GM20000 (cell line): ENCODE measurements at regions not wholly inside any gene's neighbourhood (a gene's known extent, or its start where the extent isn't known, plus 50 kb on each side); places are given as distances from the start of the nearest gene placed in this dataset.

Experiments used
- DNase-seq: peaks from one replicate; pipeline ENCODE4 v3.0.0; 2012; ENCODE audit warnings: low spot score
- TF ChIP-seq, protein P1 (sequence below): IDR thresholded peaks from 2 replicates; pipeline ENCODE4 v1.5.1; 2012; ENCODE audit warnings: mild to moderate bottlenecking, control low read depth; ENCODE audit errors: extremely low read depth, missing control alignments

DNA sequence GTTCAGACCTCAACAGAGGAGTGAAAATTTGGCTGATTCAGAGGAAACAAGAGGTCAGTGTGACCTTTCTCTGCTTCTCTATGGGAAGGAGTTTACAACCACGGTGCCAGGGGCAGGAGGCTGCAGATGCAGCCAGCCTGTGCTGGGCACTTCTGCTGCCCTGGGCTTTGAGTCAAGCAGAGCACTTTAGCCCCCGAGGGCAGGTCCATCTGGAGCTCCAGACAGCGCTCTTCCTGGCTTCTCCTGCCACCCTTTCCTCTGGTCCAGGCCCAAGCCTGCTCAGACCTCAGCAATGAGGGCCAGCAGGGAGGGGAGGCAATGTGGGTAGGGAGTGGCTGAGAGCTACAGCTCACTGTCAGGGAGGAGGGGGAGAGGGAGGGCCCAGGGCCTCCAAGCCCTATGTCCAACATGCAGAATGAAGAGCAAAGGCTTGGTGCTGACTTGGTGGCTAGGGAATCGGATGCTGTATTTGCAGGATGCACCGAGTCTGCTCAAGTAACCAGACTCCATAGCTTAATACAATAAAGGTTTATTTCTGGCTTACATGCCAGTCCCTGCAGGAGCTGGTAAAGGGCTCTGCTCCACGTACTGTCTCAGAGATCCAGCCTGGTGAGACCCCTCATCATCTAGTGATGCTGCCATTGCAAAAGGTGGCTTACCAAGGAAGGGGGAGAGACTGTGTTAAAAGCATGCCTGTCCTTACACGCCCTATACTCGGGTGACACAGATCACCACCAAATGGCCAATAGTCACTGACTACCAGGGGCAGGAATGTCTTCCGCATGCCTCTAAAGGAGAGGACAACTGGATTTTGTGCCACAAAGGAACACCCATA, 481.6 kb downstream of the RPS24 start:
- TF ChIP-seq, protein P1, sequence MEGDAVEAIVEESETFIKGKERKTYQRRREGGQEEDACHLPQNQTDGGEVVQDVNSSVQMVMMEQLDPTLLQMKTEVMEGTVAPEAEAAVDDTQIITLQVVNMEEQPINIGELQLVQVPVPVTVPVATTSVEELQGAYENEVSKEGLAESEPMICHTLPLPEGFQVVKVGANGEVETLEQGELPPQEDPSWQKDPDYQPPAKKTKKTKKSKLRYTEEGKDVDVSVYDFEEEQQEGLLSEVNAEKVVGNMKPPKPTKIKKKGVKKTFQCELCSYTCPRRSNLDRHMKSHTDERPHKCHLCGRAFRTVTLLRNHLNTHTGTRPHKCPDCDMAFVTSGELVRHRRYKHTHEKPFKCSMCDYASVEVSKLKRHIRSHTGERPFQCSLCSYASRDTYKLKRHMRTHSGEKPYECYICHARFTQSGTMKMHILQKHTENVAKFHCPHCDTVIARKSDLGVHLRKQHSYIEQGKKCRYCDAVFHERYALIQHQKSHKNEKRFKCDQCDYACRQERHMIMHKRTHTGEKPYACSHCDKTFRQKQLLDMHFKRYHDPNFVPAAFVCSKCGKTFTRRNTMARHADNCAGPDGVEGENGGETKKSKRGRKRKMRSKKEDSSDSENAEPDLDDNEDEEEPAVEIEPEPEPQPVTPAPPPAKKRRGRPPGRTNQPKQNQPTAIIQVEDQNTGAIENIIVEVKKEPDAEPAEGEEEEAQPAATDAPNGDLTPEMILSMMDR = no peak

DNA sequence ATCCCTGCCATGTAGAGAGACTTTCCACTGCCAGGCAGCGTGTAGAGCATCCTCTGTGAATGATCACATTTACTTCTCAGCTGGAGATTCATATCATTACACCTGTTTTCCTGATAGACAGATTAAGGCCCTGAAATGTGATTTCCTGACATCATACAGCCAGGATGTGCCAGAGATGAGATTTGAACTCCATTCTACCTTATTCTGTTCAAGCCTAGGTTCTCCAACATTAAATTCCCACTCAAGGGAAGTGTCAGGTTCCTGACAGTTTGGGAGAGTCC, 482.1 kb downstream of the RPS24 start:
- DNase-seq = no peak
- TF ChIP-seq, protein P1 = no peak

More for the DNA sequence above, 481.6 kb downstream of the RPS24 start:
- DNase-seq = no peak

DNA sequence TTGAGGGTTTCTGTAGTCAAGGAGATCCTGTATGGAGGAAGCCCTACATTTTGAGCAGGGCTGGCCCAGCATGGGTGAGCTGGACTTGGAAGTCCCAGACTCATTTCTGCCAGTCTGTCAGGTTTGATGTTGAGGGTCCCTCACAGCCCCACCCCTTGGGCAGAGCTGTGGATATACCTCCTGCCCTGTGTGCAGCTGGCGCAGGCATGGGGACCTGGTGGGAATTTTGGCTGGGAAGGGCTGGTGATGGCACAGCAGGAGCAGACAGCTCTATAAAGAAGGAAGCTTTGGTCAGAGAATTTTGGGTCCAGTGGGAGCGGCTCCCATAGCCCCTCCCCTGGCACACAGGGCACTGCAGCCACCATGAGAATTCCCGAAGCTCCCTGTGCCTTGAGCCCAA, 482.6 kb downstream of the RPS24 start:
- DNase-seq = no peak
- TF ChIP-seq, protein P1 = no peak

DNA sequence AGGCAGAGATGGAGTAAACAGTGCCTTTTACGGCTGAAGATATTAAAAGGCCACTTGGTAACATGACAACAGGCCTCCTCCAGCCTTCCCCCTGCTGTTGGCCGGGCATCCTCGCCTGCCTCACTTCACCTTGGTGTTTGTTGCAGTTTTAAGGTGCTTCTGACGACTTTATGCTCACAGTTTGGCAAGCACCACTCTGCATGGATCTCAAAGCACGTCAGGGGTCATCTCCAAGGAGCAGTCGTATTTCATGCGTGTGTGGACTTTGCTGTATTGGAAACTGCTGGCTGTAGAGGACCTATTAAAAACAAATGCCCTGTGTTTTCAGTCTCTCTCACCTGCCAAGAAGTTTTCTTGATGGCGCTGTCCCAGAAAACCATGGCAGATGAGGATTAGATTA, 483.1 kb downstream of the RPS24 start:
- DNase-seq = no peak
- TF ChIP-seq, protein P1 = no peak

DNA sequence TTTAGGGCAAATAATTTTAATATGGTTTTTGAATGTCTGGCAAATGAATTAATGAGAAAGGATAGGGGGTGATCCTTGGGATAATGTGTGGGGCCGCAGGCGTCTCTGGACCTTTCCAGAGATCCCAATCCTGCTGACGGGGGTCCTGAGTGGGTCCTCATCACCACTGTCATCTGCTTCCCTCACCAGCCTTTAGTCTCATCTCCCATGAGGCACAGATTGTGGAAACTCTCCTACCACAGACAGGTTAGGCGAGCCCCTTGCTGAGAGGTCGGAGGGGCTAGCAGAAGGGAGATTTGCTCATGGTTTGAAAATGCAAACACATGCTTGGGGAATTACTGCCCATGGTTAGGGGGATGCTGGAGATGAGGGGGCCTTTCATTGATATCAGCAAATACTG, 484.6 kb downstream of the RPS24 start:
- TF ChIP-seq, protein P1 = no peak
- no peak for DNase-seq

DNA sequence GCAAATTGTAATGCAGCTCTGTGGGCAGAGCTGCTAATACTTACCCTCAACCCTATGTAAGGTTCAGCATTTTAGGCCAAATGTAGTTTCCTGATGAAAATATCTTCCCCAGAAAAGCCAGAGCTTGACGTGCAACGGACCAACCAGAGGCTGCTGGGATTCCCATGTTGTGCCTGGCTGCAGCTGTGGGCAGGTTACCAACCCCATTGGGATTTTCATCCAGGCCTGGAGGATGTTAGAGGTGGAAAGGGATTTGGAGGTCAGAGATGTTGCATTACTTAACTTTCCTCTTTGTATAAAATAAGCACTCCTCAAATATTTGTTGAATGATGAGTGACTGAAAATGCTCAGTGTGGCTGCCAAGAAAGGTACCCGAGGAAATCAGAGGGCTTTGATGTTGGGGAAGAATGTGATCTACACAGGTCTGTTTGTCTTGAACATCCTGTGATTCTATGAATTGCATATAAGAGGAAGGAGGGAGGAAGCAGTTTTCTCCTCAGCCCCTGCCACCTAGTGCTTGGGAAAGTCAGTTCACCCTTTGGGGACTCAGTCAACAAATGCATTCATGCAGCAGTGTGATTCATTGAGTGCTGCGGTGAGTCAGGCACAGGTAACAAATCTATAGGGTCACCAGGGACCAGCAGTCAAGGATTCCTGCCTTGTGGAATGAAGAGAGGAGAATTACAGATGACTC, 487.2 kb downstream of the RPS24 start:
- TF ChIP-seq, protein P1 = no peak

DNA sequence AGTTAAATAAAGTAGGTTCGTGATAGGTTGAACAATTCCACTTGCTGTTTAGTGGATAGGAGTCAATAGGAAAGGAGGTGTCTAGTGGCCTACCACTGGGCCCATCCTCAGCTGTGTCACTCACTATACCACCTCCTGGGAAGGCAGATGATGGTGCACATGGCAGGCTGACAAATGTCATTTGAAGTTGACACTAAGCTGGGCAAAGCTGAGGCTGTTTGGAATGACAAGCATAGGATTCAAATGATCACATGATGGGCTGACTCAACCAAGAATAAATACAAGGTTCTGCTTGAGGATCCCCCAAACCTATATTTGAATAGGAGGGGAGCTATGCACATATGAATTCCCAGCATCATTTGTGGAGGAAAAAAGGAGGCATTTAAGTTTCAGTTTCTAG, 489.8 kb downstream of the RPS24 start:
- TF ChIP-seq, protein P1 = no peak
- no peak for DNase-seq

More for the DNA sequence above, 487.2 kb downstream of the RPS24 start:
- no peak for DNase-seq
